Smooth muscle cell (in vitro differentiated cells): ENCODE measurements at regions not wholly inside any gene's neighbourhood (a gene's known extent, or its start where the extent isn't known, plus 50 kb on each side); places are given as distances from the start of the nearest gene placed in this dataset.

Experiments used
- DNase-seq: peaks from one replicate; lab custom pipeline; 2025; ENCODE audit not compliant: unreplicated experiment; lab: John Stamatoyannopoulos, UW
- H2AFZ ChIP-seq: fragments of 200-600 bp; sonication (generic); 2 replicates; pipeline ENCODE4 v1.6.0; 2016; ENCODE audit warnings: antibody characterized with exemption, low read depth, mild to moderate bottlenecking
- H3F3A ChIP-seq: fragments of 200-600 bp; sonication (generic); 2 replicates; pipeline ENCODE4 v1.6.0; 2017; ENCODE audit warnings: antibody characterized with exemption, low read depth
- H3K27ac ChIP-seq: fragments of 200-600 bp; sonication (generic); 2 replicates; pipeline ENCODE4 v1.5.1; 2016; ENCODE audit warnings: low read depth, mild to moderate bottlenecking
- H3K27me3 ChIP-seq: fragments of 200-600 bp; sonication (generic); 2 replicates; pipeline ENCODE4 v1.6.1; 2016; ENCODE audit warnings: low read depth, mild to moderate bottlenecking
- H3K36me3 ChIP-seq: fragments of 200-600 bp; sonication (generic); 2 replicates; pipeline ENCODE4 v1.5.1; 2016; ENCODE audit warnings: low read depth
- H3K4me1 ChIP-seq: fragments of 200-600 bp; sonication (generic); 2 replicates; pipeline ENCODE4 v1.5.1; 2016; ENCODE audit warnings: low read depth
- H3K4me2 ChIP-seq: fragments of 200-600 bp; sonication (generic); 2 replicates; pipeline ENCODE4 v1.6.0; 2016; ENCODE audit warnings: mild to moderate bottlenecking
- H3K4me3 ChIP-seq: fragments of 200-600 bp; sonication (generic); 2 replicates; pipeline ENCODE4 v1.5.1; 2016; ENCODE audit warnings: mild to moderate bottlenecking
- H3K79me2 ChIP-seq: fragments of 200-600 bp; sonication (generic); 2 replicates; pipeline ENCODE4 v1.6.0; 2016; ENCODE audit warnings: low read depth, mild to moderate bottlenecking
- H3K9ac ChIP-seq: fragments of 200-600 bp; sonication (generic); 2 replicates; pipeline ENCODE4 v1.6.0; 2016; ENCODE audit warnings: low read depth
- H3K9me3 ChIP-seq: fragments of 200-600 bp; sonication (generic); replicated peaks from 2 replicates; pipeline ENCODE4 v1.5.1; 2016; ENCODE audit warnings: low read depth
- H4K20me1 ChIP-seq: fragments of 200-600 bp; sonication (generic); 2 replicates; pipeline ENCODE4 v1.6.0; 2016; ENCODE audit warnings: low read depth
- CTCF ChIP-seq: fragments of 200-600 bp; sonication (generic); IDR thresholded peaks from 2 replicates; pipeline ENCODE4 v1.5.1; 2017; ENCODE audit warnings: borderline replicate concordance, mild to moderate bottlenecking, antibody characterized with exemption; ENCODE audit not compliant: insufficient read depth, poor library complexity, severe bottlenecking
- whole genome bisulfite sequencing: methylation state at CpG from one replicate; pipeline ENCODE4 v1.1.7; 2016; ENCODE audit warnings: low lambda C conversion rate; 5-methylcytosine and 5-hydroxymethylcytosine counted together

GRCh38 chrX:151814767-151815166, 80.2 kb downstream of the CNGA2 start:
- no peaks in the 10 kb centered on the region for H3K36me3 ChIP-seq
- H3F3A ChIP-seq: no peaks in the 10 kb centered on the region
- H3K9ac ChIP-seq: no peak overlapping the region
- no peak for TF ChIP-seq CTCF
- H3K27ac ChIP-seq: no peak overlapping the region
- no peaks in the 10 kb centered on the region for H3K9me3 ChIP-seq
- WGBS: 86% methylated on average over 1 of the region's 1 CpG
- no peak overlapping the region for H3K4me2 ChIP-seq
- H2AFZ ChIP-seq: no peak overlapping the region
- DNase-seq: no peak
- H3K4me3 ChIP-seq: no peak overlapping the region
- no peaks in the 10 kb centered on the region for H3K27me3 ChIP-seq
- no peaks in the 10 kb centered on the region for H3K79me2 ChIP-seq
- H4K20me1 ChIP-seq: no peaks in the 10 kb centered on the region
- no peaks in the 10 kb centered on the region for H3K4me1 ChIP-seq

GRCh38 chrX:151815398-151815797, 80.9 kb downstream of the CNGA2 start:
- no peaks in the 10 kb centered on the region for H4K20me1 ChIP-seq
- H2AFZ ChIP-seq: no peak overlapping the region
- no peak overlapping the region for H3K4me3 ChIP-seq
- H3K27ac ChIP-seq: no peak overlapping the region
- no peaks in the 10 kb centered on the region for H3K27me3 ChIP-seq
- H3K9ac ChIP-seq: no peak overlapping the region
- H3K4me1 ChIP-seq: no peaks in the 10 kb centered on the region
- H3K9me3 ChIP-seq: no peaks in the 10 kb centered on the region
- no peak for TF ChIP-seq CTCF
- H3K4me2 ChIP-seq: no peak overlapping the region
- no peaks in the 10 kb centered on the region for H3K79me2 ChIP-seq
- no peaks in the 10 kb centered on the region for H3F3A ChIP-seq
- 73% methylated on average over 2 of the region's 2 CpGs for WGBS
- no peak for DNase-seq
- H3K36me3 ChIP-seq: no peaks in the 10 kb centered on the region

- H3K9ac ChIP-seq: no peak overlapping the region
- 25% methylated on average over 2 of the region's 2 CpGs for WGBS
- DNase-seq: no peak
- H3K9me3 ChIP-seq: no peaks in the 10 kb centered on the region
- H3K4me3 ChIP-seq: no peak overlapping the region
- no peaks in the 10 kb centered on the region for H3F3A ChIP-seq
- H3K4me1 ChIP-seq: no peaks in the 10 kb centered on the region
- no peaks in the 10 kb centered on the region for H3K79me2 ChIP-seq
- H3K4me2 ChIP-seq: no peak overlapping the region
- TF ChIP-seq CTCF: no peak
- no peaks in the 10 kb centered on the region for H3K27me3 ChIP-seq
- H3K36me3 ChIP-seq: no peaks in the 10 kb centered on the region
- no peak overlapping the region for H2AFZ ChIP-seq
- no peaks in the 10 kb centered on the region for H4K20me1 ChIP-seq
- H3K27ac ChIP-seq: no peak overlapping the region
Measured at GRCh38 chrX:151816934-151817333, 82.4 kb downstream of the CNGA2 start.

GRCh38 chrX:151818828-151819227, 84.3 kb downstream of the CNGA2 start:
- DNase-seq: no peak
- Histone ChIP-seq H3K79me2 (no peaks in the 10 kb centered on the region), H2AFZ (no peak overlapping the region), H3K36me3 (no peaks in the 10 kb centered on the region), H3K27me3 (no peaks in the 10 kb centered on the region), H3K4me1 (no peaks in the 10 kb centered on the region), H3K27ac (no peak overlapping the region), H3K9me3 (no peaks in the 10 kb centered on the region), H3K4me3 (no peak overlapping the region), H3K4me2 (no peak overlapping the region), H3K9ac (no peak overlapping the region), H3F3A (no peaks in the 10 kb centered on the region), H4K20me1 (no peaks in the 10 kb centered on the region)
- 51% methylated on average over 2 of the region's 2 CpGs for WGBS
- TF ChIP-seq CTCF: no peak
